HG02642 (cell line): ENCODE measurements at regions not wholly inside any gene's neighbourhood (a gene's known extent, or its start where the extent isn't known, plus 50 kb on each side); places are given as distances from the start of the nearest gene placed in this dataset.

ENCODE experiments used
- ATAC-seq: cut with Tn5 transposase; IDR thresholded peaks from one replicate; pipeline ENCODE4 v1.9.1; 2021; ENCODE audit warnings: mild to moderate bottlenecking; ENCODE audit not compliant: unreplicated experiment, poor library complexity

DNA sequence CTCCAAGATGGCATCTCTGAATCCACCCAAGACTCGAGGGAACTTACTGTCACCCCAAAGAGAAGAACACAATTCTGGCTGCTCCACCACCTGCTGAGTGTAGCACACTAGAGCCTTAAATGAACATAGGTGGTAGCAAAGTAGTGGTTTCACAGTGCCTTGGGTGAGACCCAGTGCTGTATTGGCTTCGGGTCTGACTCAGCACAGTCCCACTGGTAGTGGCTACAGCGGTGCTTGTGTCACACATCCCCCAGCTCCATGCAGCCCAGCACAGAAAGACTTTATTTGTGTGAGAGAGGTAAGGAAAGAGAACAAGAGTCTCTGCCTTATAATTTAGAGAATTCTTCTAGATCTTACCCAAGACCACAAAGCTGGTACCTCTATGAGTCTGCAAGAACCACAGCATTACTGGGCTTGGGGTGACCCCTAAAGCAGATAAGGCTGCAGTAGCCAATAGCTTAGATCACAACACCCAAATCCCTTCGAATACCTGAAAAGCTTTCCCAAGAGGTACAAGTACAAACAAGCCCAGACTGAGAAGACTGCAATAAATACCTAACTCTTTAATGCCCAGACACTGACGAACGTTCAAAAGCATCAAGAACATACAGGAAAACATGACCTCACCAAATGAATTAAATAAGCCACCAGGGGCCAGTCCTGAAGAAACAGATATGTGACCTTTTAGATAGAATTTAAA is 83.3 kb upstream of the SLC38A4 start:
- no peak for ATAC-seq

DNA sequence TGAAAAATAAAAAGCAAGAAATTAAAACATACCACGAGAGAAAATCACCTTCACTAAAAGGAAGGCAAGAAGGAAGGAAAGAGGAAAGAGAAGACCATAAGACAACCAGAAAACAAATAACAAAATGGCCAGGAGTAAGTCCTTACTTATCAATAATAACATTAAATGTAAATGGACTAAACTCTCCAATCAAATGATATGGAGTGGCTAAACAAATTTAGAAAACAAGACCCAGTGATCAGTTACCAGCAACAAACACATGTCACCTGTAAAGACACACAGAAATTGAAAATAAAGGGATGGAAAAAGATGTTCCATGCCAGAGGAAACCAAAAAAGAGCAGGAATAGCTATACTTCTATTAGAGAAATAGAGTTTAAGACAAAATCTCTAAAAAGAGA is 85.0 kb upstream of the SLC38A4 start:
- ATAC-seq, result no peak

DNA sequence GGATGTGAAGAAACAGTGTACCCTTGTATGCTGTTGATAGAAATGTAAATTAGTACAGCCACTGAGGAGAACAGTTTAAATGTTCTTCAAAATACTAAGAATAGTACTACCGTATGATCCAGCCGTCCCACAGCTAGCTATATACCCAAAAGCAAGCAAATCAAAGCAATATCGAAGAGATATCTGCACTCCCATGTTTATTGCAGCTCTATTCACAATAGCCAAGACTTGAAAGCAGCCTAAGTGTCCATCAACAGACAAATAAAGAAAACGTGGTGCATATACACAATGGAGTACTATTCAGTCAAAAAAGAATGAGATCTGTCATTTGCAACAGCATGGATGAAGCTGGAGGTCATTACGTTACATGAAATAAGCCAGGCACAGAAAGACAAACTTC is 88.5 kb upstream of the SLC38A4 start:
- ATAC-seq, result no peak

DNA sequence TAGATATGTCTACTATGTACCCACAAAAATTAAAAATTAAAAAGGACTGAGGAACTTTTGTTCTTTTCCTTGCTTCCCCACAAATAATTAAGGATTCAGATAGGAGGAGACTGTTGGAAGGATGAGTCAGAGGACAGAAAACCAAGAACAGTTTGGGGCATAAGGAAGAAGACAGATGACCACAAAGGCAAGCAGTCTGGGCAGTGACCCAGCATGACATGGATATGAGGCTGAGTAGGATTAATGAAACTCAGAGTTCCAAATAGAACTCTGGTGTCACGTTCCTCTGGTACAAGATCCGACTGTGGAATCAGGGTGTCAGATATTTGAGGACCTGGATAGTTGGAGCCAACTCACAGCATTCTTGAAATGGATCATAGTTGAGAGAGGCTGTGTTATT is 89.3 kb upstream of the SLC38A4 start:
- ATAC-seq, result no peak

DNA sequence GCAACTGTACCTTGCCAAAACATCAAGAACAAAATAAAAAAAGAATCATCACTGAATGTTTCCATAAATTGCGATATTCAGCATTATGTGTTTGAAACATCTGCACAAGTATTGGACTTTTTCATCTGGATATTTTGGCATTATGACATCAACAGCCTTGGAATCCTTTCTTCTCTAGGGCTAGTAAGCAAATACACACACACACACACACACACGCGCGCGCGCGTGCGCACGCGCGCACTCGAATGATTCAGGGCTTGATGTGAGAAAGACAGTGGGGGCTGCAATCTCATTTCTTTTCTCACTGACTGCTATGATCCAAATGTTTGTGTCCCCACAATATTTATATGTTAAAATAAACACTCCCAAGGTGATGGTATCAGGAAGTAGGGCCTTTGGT is 90.0 kb upstream of the SLC38A4 start:
- no peak for ATAC-seq

DNA sequence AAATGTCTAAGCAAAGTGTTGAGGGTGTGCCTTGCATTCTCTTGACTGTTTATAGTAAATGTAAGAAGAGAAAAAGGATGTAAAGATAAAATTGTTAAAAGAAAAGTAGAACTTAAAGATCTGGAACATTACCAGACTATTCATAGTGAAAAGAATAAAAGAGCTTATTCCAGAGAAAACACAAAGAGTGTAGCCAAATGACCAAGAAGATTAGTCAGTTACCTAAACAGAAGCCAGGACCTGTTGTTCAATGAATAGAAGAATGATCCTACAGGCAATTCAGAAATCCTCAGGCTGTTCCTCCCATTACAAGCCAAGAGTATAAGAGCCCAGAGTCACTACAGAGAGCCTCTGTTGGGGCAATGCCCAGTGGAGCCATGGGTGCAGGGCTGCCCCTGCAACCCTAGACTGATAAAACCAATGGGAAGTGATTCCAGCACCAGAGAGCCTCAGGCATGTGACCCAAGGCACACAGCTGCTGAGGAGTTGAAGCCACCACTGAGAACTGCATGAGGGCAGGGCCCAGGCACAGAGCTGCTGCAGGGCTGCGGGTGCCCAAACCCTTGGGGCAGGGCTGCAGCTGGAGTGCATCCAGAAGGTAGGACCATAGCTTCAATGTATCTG is 91.1 kb upstream of the SLC38A4 start:
- no peak for ATAC-seq

DNA sequence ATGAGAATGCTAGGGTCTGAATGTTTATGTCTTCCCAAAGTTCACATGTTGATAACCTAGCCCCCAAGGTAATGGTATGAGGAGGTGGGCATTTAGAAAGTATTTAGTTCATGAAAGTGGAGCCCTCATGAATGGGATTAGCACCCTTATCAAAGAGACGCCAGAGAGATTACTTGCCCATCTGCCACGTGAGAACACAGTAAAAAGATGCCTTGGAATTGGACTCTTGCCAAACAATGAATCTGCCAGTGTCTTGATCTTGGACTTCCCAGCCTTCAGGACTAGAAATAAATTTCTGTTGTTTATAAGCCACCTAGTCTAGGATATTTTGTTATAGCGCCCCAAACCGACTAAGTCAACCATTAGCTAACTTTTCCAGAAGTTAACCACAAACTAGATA is 92.0 kb upstream of the SLC38A4 start:
- ATAC-seq, result no peak

DNA sequence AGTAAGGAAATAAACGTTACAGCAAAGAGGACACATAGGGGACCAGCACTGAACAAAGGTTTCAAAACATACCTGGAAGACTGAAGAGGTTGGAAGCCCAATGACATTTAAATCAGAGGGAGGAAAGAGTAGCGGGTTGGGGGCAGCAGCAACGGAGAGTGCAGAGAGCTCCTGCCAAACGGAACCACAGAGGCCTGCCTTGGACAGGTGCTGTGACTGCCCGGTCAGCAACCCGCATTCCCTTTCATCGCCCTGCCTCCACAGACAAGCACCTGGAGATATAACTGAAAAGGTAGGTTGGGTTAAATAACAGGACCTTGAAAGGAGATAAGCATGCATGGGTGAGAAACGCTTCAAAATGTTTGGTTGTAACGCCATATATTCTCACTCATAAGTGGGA is 92.8 kb upstream of the SLC38A4 start:
- ATAC-seq, result no peak

DNA sequence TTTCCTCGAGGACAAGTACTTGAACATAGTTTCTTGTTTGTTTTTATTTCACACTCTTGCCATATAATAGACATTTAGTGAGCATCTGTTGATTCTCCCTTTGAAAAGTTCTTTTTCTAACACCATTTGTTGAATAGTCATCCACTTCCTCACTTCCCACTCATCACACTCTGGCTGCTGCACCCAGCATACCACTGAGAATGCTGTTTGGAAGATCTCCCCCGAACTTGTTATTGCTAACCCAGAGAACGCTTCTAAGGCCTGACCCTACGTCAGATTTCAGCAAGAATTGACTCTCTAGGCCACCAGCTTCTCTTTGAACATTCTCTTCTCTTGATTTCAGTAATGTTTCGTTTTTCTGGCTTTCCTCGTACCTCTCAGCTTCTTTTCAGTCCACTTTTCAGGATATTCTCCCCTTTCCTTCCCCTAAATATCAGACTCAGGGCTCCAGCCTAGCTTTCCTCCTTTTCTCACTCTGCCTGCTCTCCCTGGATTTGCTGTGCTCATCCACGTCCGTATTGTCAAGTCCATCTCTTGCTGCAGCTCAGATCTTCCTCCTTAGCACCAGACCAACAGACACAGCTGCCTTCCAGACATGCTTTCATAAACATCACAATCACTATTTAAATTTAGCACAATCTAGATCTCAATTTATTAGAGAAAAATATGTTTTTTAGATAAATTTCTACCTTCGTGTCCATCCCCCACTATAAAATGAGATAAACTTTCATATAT is 94.0 kb upstream of the SLC38A4 start:
- ATAC-seq, result no peak

DNA sequence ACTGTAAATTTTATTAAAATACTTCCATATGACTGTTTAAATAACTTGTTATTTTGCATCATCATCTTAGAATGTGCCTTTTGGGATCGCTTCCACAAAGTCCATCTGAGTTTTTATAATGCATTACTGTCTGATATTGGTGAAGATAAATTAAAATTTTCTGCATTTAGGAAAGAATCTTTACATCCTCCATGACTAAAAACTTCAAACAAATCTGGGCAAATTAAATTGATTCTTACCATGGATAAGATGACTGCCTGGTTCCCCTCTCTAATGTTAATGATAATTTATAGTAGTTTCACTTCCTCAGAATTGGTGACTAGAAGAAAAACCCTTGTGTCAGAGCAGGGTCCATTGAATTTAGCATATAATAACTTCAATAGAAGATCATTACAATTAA is 94.7 kb upstream of the SLC38A4 start:
- peak; percentile 51 for ATAC-seq

DNA sequence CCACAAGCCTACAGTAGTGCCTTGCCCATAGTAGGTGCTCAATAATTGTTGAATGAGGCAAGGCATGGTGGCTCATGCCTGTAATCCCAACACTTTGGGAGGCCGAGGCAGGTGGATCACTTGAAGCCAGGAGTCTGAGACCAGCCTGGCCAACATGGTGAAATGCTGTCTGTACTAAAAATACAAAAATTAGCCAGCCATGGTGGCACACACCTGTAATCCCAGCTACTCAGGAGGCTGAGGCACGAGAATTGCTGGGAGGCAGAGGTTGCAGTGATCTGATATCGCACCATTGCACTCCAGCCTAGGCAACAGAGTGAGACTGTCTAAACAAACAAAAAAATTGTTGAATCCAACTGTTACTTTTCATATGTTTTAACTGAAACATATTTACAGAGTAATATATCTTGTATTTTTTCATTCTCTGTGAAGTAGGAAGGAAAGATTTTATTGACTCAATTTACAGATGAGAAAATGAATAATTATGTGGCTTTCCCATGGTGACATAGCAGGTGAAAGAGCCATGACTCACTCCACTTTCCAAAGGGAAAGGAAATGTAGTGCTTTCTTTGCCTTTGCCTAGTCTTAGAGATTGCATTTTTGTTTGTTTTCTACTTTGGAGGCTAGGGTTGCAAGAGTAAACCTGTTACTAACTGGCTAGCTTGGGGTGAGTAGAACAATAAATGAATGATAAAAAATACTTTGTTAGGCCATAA is 95.4 kb upstream of the SLC38A4 start:
- ATAC-seq, result no peak

DNA sequence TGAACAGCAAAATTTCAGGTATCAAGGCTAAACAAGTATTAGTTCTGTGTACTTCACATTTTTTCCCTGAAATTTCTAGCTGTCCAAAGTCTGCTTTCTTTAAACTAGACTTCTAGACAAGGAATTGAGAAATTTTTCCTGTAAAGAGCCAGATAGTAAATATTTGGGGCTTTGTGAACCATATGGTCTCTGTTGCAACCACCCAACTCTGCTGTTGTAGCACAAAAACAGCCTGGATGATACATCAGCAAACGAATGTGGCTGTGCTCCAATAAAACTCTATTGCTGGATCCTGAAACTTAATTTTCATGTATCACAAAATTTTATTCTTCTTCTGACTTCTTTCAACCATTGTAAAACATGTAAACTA is 96.0 kb upstream of the SLC38A4 start:
- ATAC-seq, result no peak

DNA sequence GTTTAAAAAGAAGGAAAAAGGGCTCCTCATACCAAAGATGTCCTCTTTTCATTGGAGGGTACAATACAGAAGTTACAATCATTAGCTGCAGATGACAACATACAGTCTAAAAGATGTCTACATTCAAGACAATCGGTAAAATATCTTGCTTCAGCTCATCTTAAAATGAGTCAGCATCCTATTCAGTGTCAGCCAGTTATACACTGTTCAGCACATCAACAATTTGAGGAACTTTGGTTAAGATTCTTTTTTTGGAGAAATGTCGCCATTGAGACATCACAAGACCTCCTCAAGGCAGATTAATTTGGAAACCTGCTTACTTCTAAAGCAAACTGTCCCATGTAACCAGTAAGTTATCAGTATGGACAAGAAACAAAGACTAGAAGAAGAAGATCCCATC is 100.7 kb upstream of the SLC38A4 start:
- ATAC-seq, result no peak

DNA sequence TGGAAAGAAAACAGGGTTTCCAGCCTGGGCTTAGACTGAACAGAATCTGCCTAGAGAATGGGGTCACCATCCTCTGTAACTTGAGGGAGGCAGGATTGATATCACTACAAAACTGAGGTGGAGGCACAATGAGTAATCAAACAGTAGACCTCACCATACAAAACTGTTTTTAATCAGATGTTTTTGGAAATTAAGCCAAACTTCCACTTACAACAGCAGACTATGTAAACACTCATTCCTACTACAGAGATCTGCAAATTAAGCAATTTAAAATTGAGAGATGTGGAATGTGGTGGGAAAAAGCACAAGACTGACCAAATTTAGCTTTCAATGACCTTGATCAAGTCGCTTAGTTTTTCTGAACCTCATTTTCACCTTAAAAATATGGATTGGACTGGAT is 104.3 kb upstream of the SLC38A4 start:
- ATAC-seq, result no peak

DNA sequence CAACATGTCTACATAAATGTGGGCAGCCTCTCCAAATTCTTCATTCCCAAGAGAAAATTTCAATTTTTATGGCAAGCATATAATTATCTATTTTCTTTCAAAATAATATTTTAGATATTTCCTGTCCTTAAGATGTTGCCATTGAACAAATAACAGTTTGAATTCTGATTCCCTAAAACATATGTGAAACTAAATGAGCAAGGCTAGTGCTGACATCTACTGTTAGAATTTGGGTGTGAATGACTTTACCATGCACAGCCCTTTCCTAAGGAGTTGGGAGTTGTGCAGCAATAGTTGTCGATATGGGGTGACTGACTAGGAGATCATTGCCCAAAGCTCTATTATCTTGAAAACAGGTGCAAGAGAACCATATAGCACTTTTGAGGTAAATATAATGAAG is 108.2 kb upstream of the SLC38A4 start:
- no peak for ATAC-seq

DNA sequence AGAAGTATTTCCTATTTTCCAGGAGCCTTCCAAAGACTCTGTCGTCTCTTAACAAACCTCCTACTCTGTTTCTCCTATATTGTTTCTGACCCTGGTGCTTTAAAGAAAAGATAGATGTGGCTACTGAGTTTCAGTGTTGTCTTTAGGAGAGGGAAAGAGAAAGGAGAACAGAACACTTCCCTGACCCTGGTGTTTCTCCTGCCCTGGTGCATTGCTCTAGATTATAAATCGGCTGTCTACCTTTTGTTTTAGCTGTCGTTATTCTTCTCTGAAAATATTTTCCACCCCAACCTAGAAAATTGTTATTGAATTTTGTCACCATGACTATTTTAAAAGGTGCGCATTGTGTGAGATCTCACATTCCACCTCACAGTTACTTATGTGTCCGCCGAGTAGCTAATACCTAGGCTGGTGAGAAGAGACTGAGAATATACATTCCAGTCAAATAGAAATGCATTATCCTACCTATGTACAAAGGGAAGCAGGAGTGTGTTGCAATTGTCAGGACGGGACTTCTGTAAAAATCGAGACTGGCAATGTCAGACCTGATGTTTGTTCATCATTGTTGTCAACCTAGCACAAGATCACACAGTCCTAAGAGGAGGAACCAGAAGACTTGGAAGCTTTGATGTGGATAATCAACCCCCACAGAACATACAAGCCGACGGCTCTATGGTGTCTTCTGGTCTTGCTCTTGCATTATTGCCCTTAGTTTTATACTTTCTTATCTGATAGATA is 108.7 kb upstream of the SLC38A4 start:
- no peak for ATAC-seq

DNA sequence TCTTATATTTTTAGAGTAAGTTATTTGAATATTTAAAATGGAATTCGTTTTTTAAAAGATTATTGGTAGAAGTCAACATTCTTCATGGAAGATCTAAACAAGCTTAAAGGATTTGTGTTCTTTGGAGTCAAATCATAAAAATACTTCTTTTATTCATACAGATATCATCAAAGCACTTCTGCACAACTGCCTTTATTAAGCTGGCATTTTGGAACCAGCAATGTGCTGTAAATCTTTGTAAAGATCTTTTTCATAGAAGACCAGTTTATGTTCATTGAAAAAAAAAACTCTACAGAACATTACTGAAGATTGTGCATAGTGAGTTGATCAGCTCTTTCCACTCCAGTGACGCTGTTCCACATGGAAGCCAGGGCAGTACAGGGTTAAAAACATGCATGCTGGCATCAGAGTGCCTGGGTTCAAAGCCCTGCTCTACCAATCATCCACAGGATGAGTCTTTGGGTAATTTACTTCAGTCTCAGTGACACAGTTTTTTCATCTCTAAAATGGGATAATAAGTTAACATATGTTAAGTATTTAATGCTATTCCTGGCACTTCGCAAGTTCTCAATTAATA is 109.6 kb upstream of the SLC38A4 start:
- ATAC-seq, result no peak

DNA sequence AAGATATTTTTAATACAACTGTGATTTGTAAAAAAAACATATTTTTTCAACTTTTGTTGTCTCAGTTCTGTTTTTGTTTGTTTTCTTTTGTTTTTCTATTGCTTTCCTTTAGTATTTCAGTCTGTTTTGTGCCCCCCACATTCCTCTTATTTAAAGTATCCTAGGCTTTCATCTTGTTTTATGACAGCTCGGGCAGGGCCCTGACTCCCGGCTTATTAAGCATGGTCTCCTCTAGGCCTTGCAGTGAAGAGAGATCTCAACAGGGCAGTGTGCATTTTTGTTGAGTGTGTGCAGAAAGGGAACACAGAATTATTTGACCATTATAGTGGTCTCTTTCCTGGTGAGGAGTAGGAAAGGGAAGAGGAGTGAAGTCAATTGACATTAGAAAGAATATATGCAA is 110.2 kb upstream of the SLC38A4 start:
- no peak for ATAC-seq

DNA sequence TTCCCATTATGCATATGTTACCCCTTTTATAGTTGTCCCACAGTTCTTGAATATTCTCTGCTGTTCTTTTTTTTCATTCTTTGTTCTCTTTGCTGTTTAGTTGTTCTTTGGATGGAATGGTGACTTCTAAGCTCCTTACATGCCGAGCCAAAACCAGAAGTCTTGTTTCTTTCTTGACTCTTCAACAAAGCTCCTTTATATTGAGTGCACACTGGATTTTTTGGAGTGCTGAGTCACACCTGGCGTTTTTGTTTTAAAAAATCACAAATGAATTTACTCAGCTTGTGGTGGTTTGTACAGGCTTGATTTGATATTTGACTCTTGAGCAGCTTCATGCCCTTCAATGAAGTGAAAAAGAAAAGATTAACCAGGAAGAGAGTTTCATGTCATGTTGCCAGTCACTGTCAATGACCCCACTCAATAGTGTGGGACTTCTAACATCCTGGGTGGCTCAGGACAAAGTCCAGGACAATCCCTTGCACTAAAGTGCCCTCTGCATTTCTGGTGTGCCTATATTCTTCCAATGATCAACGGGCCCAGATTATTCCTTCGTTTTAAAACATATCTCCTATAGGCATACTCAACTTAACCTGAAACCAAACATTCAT is 112.4 kb upstream of the SLC38A4 start:
- no peak for ATAC-seq

DNA sequence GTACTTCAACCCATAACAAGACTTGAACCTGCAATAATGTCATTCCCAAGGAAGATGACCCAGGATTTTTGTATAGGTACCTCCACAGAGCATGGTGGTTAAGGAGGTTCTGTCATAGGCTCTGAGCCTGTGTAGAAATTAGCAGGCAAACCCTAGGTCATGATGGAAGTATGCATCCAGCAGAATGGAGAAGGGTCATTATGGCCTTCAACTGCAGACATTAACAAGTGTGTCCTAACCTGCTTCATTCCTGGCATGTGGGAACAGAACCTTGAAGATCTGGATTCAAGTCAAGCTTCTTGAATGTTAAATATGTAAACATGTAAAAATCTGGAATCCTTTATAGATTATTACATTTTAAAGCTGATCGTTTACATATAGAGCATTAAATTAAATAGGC is 116.2 kb upstream of the SLC38A4 start:
- ATAC-seq, result no peak
